Right atrium auricular region (tissue), 2 donors: ENCODE measurements at regions not wholly inside any gene's neighbourhood (a gene's known extent, or its start where the extent isn't known, plus 50 kb on each side); places are given as distances from the start of the nearest gene placed in this dataset.
A peak's percentile ranks its signal among the peaks of the same experiment; 100 is the strongest.

Experiments
- DNase-seq: peaks from one replicate; pipeline ENCODE4 v3.0.0-alpha.2; 2019; ENCODE audit warnings: low spot score
- H3K27ac ChIP-seq, 2 donors: fragments of 200-600 bp; sonication (generic); 1 replicate in 1 of 2; 2 replicates in 1 of 2; pipeline ENCODE4 v1.5.1; 2016 to 2019
- H3K27me3 ChIP-seq, 2 donors: fragments of 200-600 bp; sonication (generic); one replicate each; pipeline versions ENCODE4 v1.5.1 to v1.6.0; 2017 to 2019
- H3K36me3 ChIP-seq: fragments of 200-600 bp; sonication (generic); one replicate; pipeline ENCODE4 v1.5.1; 2016
- H3K4me1 ChIP-seq, 2 donors: fragments of 200-600 bp; sonication (generic); one replicate each; pipeline versions ENCODE4 v1.5.1 to v1.6.0; 2017 to 2019
- H3K4me3 ChIP-seq, 2 donors: fragments of 200-600 bp; sonication (generic); 1 replicate in 1 of 2; 2 replicates in 1 of 2; pipeline ENCODE4 v1.5.1; 2017 to 2019; ENCODE audit warnings: mild to moderate bottlenecking in 1 of 2, moderate library complexity in 1 of 2
- H3K9me3 ChIP-seq, 2 donors: fragments of 200-600 bp; sonication (generic); one replicate each; pipeline ENCODE4 v1.5.1; 2019
- CTCF ChIP-seq, 2 donors: fragments of 200-600 bp; sonication (generic); IDR thresholded peaks; one replicate each; pipeline ENCODE4 v1.5.1; 2019; ENCODE audit warnings: antibody characterized with exemption in 2 of 2

DNA sequence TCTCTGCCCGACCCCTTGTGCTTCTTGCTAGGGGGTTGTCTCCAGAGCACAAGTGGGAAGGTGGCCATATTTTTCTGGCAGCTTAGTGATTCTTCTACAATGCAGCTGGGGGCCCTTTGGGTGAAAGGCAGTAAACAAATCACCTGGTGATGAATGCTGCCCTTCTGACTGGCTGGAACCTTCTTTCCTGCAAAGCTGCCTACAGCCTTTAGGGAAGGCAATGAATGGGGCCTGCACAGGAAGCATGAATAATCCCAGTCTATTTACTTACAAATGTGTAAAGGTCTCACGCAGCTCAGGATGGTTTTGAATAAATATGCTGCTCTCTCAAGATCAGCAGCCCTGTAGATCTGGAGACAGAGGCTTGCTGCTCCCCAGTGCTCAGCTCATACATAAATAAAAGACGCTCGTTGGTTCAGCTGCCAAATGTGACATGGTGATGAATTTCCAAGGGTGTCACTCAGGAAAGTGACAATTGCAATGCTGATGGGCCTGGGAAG lies 289.2 kb downstream of the TDRD15 start:
- H3K4me3 ChIP-seq = no peak overlapping the region
- DNase-seq = no peak
- no peaks in the 10 kb centered on the region for H3K4me1 ChIP-seq
- no peak overlapping the region for H3K27ac ChIP-seq
- H3K9me3 ChIP-seq = no peaks in the 10 kb centered on the region
- no peaks in the 10 kb centered on the region for H3K27me3 ChIP-seq
- no peak for TF ChIP-seq CTCF (IDR thresholded peaks at IDR 0.05)
- no peaks in the 10 kb centered on the region for H3K36me3 ChIP-seq

GRCh38 chr2:21415234-21415633 lies 291.5 kb downstream of the TDRD15 start:
- Histone ChIP-seq H3K9me3 (no peaks in the 10 kb centered on the region), H3K4me1 (no peaks in the 10 kb centered on the region), H3K27ac (no peak overlapping the region), H3K27me3 (no peaks in the 10 kb centered on the region), H3K36me3 (no peaks in the 10 kb centered on the region), H3K4me3 (no peak overlapping the region)
- TF ChIP-seq CTCF (IDR thresholded peaks at IDR 0.05) = no peak
- no peak for DNase-seq

- no peak for DNase-seq
Observed at GRCh38 chr2:21416226-21416625, 292.5 kb downstream of the TDRD15 start.

DNA sequence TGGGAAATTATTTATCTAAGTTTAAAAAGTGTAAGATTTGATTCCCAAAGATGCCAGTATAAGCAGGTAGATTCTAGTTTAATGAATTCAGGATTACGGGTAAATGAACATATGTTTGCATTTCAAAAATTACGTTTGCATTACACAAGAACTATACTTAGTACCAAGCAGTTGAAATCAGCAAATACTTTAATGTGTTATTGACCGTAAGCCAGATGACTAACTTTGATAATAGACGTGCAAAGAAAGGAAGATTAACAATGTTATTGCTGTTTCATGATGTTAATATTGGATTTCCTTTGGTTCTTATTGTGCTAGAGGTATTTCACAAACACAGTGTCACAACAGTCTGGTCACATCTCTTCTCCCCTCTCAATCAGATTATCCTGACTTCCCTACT lies 294.7 kb downstream of the TDRD15 start:
- Histone ChIP-seq H3K9me3 (no peaks in the 10 kb centered on the region), H3K4me1 (no peaks in the 10 kb centered on the region), H3K27ac (no peak overlapping the region), H3K27me3 (no peaks in the 10 kb centered on the region), H3K4me3 (no peak overlapping the region), H3K36me3 (no peaks in the 10 kb centered on the region)
- no peak for DNase-seq
- no peak for TF ChIP-seq CTCF (IDR thresholded peaks at IDR 0.05)

More at GRCh38 chr2:21416226-21416625, 292.5 kb downstream of the TDRD15 start:
- Histone ChIP-seq H3K36me3 (no peaks in the 10 kb centered on the region), H3K27me3 (no peaks in the 10 kb centered on the region), H3K4me1 (no peaks in the 10 kb centered on the region), H3K9me3 (no peaks in the 10 kb centered on the region), H3K4me3 (no peak overlapping the region), H3K27ac (no peak overlapping the region)
- no peak for TF ChIP-seq CTCF (IDR thresholded peaks at IDR 0.05)

- Histone ChIP-seq H3K4me1 (no peaks in the 10 kb centered on the region), H3K4me3 (no peak overlapping the region), H3K27me3 (no peaks in the 10 kb centered on the region), H3K9me3 (no peaks in the 10 kb centered on the region), H3K27ac (no peak overlapping the region), H3K36me3 (no peaks in the 10 kb centered on the region)
- DNase-seq = no peak
- no peak for TF ChIP-seq CTCF (IDR thresholded peaks at IDR 0.05)
Observed at GRCh38 chr2:21420553-21421335, 297.0 kb downstream of the TDRD15 start.

DNA sequence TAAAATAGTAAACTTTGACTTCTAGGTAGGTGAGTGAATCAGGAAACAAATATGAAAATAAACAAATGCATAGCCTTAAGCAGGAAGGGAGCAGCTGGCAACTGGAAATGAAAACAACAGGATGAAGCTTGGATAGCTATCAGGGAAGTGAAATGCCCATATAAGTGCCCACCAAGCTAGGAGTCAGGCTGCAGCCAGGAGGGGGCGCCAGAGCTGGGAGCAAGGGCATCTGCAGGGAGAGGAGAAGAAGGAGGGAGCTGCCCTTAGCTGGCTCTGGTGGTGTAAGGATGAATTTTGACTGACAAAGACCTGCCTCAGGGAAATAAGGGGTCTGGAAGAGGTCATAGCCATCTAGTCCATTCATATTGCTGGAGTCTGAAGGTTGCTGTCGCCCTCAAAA lies 298.3 kb downstream of the TDRD15 start:
- DNase-seq = no peak
- TF ChIP-seq CTCF (IDR thresholded peaks at IDR 0.05) = peak in 1 of 2 donors; percentile 43
- H3K36me3 ChIP-seq = no peaks in the 10 kb centered on the region
- H3K4me1 ChIP-seq = no peaks in the 10 kb centered on the region
- H3K27ac ChIP-seq = no peak overlapping the region
- no peaks in the 10 kb centered on the region for H3K9me3 ChIP-seq
- no peak overlapping the region for H3K4me3 ChIP-seq
- H3K27me3 ChIP-seq = no peaks in the 10 kb centered on the region
